ENCODE measurements at regions not wholly inside any gene's neighbourhood (a gene's known extent, or its start where the extent isn't known, plus 50 kb on each side); places are given as distances from the start of the nearest gene placed in this dataset.

GRCh38 chr13:73286942-73287620 is 228.3 kb downstream of the KLF5 start:
- no peak overlapping the region for H3K27ac ChIP-seq
- H3K4me1 ChIP-seq (ENCODE audit: low read depth) = no peaks in the 10 kb centered on the region
- H3K4me3 ChIP-seq = no peak overlapping the region
- no peaks in the 10 kb centered on the region for H3K36me3 ChIP-seq
- TF ChIP-seq, protein P1, sequence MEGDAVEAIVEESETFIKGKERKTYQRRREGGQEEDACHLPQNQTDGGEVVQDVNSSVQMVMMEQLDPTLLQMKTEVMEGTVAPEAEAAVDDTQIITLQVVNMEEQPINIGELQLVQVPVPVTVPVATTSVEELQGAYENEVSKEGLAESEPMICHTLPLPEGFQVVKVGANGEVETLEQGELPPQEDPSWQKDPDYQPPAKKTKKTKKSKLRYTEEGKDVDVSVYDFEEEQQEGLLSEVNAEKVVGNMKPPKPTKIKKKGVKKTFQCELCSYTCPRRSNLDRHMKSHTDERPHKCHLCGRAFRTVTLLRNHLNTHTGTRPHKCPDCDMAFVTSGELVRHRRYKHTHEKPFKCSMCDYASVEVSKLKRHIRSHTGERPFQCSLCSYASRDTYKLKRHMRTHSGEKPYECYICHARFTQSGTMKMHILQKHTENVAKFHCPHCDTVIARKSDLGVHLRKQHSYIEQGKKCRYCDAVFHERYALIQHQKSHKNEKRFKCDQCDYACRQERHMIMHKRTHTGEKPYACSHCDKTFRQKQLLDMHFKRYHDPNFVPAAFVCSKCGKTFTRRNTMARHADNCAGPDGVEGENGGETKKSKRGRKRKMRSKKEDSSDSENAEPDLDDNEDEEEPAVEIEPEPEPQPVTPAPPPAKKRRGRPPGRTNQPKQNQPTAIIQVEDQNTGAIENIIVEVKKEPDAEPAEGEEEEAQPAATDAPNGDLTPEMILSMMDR (IDR thresholded peaks at IDR 0.05; ENCODE audit: low read depth, low read length) = no peak
- no peak for DNase-seq (ENCODE audit: low read depth in 1 of 2, low spot score in 1 of 2)
- no peaks in the 10 kb centered on the region for H3K27me3 ChIP-seq
- no peaks in the 10 kb centered on the region for H3K9me3 ChIP-seq (ENCODE audit: low read depth)

- Histone ChIP-seq H3K4me1 (ENCODE audit: low read depth) (no peaks in the 10 kb centered on the region), H3K27ac (no peak overlapping the region), H3K4me3 (no peak overlapping the region), H3K36me3 (no peaks in the 10 kb centered on the region), H3K27me3 (no peaks in the 10 kb centered on the region), H3K9me3 (ENCODE audit: low read depth) (no peaks in the 10 kb centered on the region)
- TF ChIP-seq, protein P1 (IDR thresholded peaks at IDR 0.05; ENCODE audit: low read depth, low read length) = no peak
- no peak for DNase-seq (ENCODE audit: low read depth in 1 of 2, low spot score in 1 of 2)
Observed at GRCh38 chr13:73286177-73286576, 227.4 kb downstream of the KLF5 start.

- H3K4me3 ChIP-seq = no peak overlapping the region
- H3K9me3 ChIP-seq (ENCODE audit: low read depth) = no peaks in the 10 kb centered on the region
- DNase-seq (ENCODE audit: low read depth in 1 of 2, low spot score in 1 of 2) = no peak
- H3K27ac ChIP-seq = no peak overlapping the region
- H3K27me3 ChIP-seq = no peaks in the 10 kb centered on the region
- H3K36me3 ChIP-seq = no peaks in the 10 kb centered on the region
- TF ChIP-seq, protein P1 (IDR thresholded peaks at IDR 0.05; ENCODE audit: low read depth, low read length) = no peak
- H3K4me1 ChIP-seq (ENCODE audit: low read depth) = no peaks in the 10 kb centered on the region
Observed at GRCh38 chr13:73284081-73284874, 225.5 kb downstream of the KLF5 start.

DNA sequence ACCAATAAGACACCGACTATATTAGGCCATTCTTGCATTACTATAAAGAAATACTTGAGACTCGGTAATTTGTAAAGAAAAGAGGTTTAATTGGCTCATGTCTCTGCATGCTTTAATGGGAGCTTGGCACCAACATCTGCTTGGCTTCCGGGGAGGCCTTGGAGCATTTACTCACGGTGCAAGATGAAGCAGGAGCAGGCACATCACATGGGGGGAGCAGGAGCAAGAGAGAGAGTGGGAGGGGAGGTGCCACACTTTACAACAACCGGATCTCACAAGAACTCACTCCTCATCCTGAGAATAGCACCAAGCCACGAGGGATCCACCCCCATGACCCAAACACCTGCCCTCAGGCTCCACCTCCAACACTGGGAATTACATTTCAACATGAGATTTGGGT is 224.8 kb downstream of the KLF5 start:
- no peak for DNase-seq (ENCODE audit: low read depth in 1 of 2, low spot score in 1 of 2)
- Histone ChIP-seq H3K27me3 (no peaks in the 10 kb centered on the region), H3K9me3 (ENCODE audit: low read depth) (no peaks in the 10 kb centered on the region), H3K4me1 (ENCODE audit: low read depth) (no peaks in the 10 kb centered on the region), H3K36me3 (no peaks in the 10 kb centered on the region), H3K4me3 (no peak overlapping the region), H3K27ac (no peak overlapping the region)
- TF ChIP-seq, protein P1 (IDR thresholded peaks at IDR 0.05; ENCODE audit: low read depth, low read length) = no peak

- Histone ChIP-seq H3K4me1 (ENCODE audit: low read depth) (no peaks in the 10 kb centered on the region), H3K27me3 (no peaks in the 10 kb centered on the region), H3K4me3 (no peak overlapping the region), H3K9me3 (ENCODE audit: low read depth) (no peaks in the 10 kb centered on the region), H3K27ac (no peak overlapping the region), H3K36me3 (no peaks in the 10 kb centered on the region)
- TF ChIP-seq, protein P1 (IDR thresholded peaks at IDR 0.05; ENCODE audit: low read depth, low read length) = no peak
- no peak for DNase-seq (ENCODE audit: low read depth in 1 of 2, low spot score in 1 of 2)
Observed at GRCh38 chr13:73281746-73282145, 222.9 kb downstream of the KLF5 start.

All from cardiac muscle cell (in vitro differentiated cells and primary cell).